HEK293T (cell line): ENCODE measurements at regions not wholly inside any gene's neighbourhood (a gene's known extent, or its start where the extent isn't known, plus 50 kb on each side); places are given as distances from the start of the nearest gene placed in this dataset.

Experiments
- CTCF ChIA-PET: fragments of 350-600 bp; formaldehyde crosslinking; extraction: SDS; loops from one replicate; lab custom pipeline; 2021; ENCODE audit warnings: antibody characterized with exemption, inconsistent platforms; lab: Yijun Ruan, JAX
- POLR2A ChIA-PET: fragments of 350-600 bp; formaldehyde crosslinking; extraction: SDS; loops from one replicate; lab custom pipeline; 2020; ENCODE audit warnings: antibody characterized with exemption, inconsistent platforms; lab: Yijun Ruan, JAX
- DNase-seq: peaks from one replicate; pipeline ENCODE4 v3.0.0; 2012; ENCODE audit warnings: mixed read lengths; ENCODE audit errors: extremely low spot score
- ARNT ChIP-seq: fragments of 450-650 bp; IDR thresholded peaks from 2 replicates; pipeline ENCODE4 v1.6.1; 2017; ENCODE audit warnings: mild to moderate bottlenecking
- BHLHE40 ChIP-seq: fragments of 450-650 bp; IDR thresholded peaks from 2 replicates; pipeline ENCODE4 v1.6.1; 2016; ENCODE audit warnings: mild to moderate bottlenecking, moderate library complexity, borderline replicate concordance
- CTBP1 ChIP-seq: fragments of 450-650 bp; IDR thresholded peaks from 2 replicates; pipeline ENCODE4 v1.6.1; 2016; ENCODE audit warnings: borderline replicate concordance
- ELF4 ChIP-seq: fragments of 450-650 bp; IDR thresholded peaks from 2 replicates; pipeline ENCODE4 v1.6.1; 2017; ENCODE audit warnings: antibody characterized with exemption
- FOXA1 ChIP-seq: fragments of 450-650 bp; IDR thresholded peaks from 2 replicates; pipeline ENCODE4 v1.6.1; 2016; ENCODE audit warnings: mild to moderate bottlenecking
- FOXK2 ChIP-seq: fragments of 450-650 bp; IDR thresholded peaks from 2 replicates; pipeline ENCODE4 v1.6.1; 2016; ENCODE audit warnings: mild to moderate bottlenecking
- FOXM1 ChIP-seq: fragments of 450-650 bp; IDR thresholded peaks from 2 replicates; pipeline ENCODE4 v1.6.1; 2017; ENCODE audit warnings: mild to moderate bottlenecking, borderline replicate concordance
- HDGF ChIP-seq: fragments of 450-650 bp; IDR thresholded peaks from 2 replicates; pipeline ENCODE4 v1.6.1; 2017; ENCODE audit warnings: antibody characterized with exemption, borderline replicate concordance
- L3MBTL2 ChIP-seq: fragments of 450-650 bp; conservative IDR thresholded peaks from 2 replicates; pipeline ENCODE4 v1.6.1; 2016; ENCODE audit warnings: mild to moderate bottlenecking
- LEF1 ChIP-seq: fragments of 450-650 bp; IDR thresholded peaks from 2 replicates; pipeline ENCODE4 v1.6.1; 2017; ENCODE audit warnings: mild to moderate bottlenecking, borderline replicate concordance
- NFRKB ChIP-seq: fragments of 450-650 bp; IDR thresholded peaks from 2 replicates; pipeline ENCODE4 v1.6.1; 2016; ENCODE audit warnings: mild to moderate bottlenecking, moderate library complexity
- PKNOX1 ChIP-seq: fragments of 450-650 bp; IDR thresholded peaks from 2 replicates; pipeline ENCODE4 v1.6.1; 2016
- SP1 ChIP-seq: fragments of 450-650 bp; IDR thresholded peaks from 2 replicates; pipeline ENCODE4 v1.6.1; 2017
- SUZ12 ChIP-seq: fragments of 450-650 bp; IDR thresholded peaks from 2 replicates; pipeline ENCODE4 v1.6.1; 2016; ENCODE audit warnings: mild to moderate bottlenecking
- TARDBP ChIP-seq: fragments of 450-650 bp; IDR thresholded peaks from 2 replicates; pipeline ENCODE4 v1.6.1; 2016
- ZNF384 ChIP-seq: fragments of 450-650 bp; IDR thresholded peaks from 2 replicates; pipeline ENCODE4 v1.6.1; 2016

- DNase-seq, result no peak
- ChIA-PET POLR2A (interaction anchor here (0.6 kb wide), 1 partner anchor 63 kb away, joined by 3 read pairs; no protein-coding TSS in a partner anchor), CTCF (interaction anchor here (0.7 to 1.6 kb wide), 4 partner anchors 11 to 187 kb away, joined by 3 to 7 read pairs (median 4); no protein-coding TSS in a partner anchor)
- no peak for TF ChIP-seq SUZ12
- no peak for TF ChIP-seq NFRKB
- no peak for TF ChIP-seq ZNF384
- no peak for TF ChIP-seq BHLHE40
- no peak for TF ChIP-seq CTBP1
- no peak for TF ChIP-seq FOXK2
These were observed 174.2 kb downstream of the KCNRG start for GRCh38 chr13:50189450-50189849.

GRCh38 chr13:50191004-50191403, 175.8 kb downstream of the KCNRG start:
- DNase-seq, result no peak
- CTCF ChIA-PET, result interaction anchor here (0.6 to 1.6 kb wide), 3 partner anchors 32 to 1170 kb away, joined by 3 read pairs; no protein-coding TSS in a partner anchor
- TF ChIP-seq SUZ12, result no peak
- TF ChIP-seq ZNF384, result no peak
- no peak for TF ChIP-seq SP1
- TF ChIP-seq PKNOX1, result no peak
- no peak for TF ChIP-seq TARDBP
- no peak for TF ChIP-seq ELF4
- no peak for TF ChIP-seq BHLHE40
- no peak for TF ChIP-seq L3MBTL2
- no peak for TF ChIP-seq FOXA1
- no peak for TF ChIP-seq HDGF
- no peak for TF ChIP-seq FOXM1
- TF ChIP-seq LEF1, result no peak
- TF ChIP-seq ARNT, result no peak
- no peak for TF ChIP-seq CTBP1
- POLR2A ChIA-PET, result no interaction called here

- no peak for DNase-seq
- no peak for TF ChIP-seq FOXM1
- no peak for TF ChIP-seq SP1
- TF ChIP-seq ARNT, result no peak
- TF ChIP-seq HDGF, result no peak
- TF ChIP-seq FOXK2, result no peak
- no peak for TF ChIP-seq L3MBTL2
- TF ChIP-seq LEF1, result no peak
- TF ChIP-seq FOXA1, result no peak
- TF ChIP-seq ZNF384, result no peak
- TF ChIP-seq ELF4, result no peak
- TF ChIP-seq BHLHE40, result no peak
- no peak for TF ChIP-seq CTBP1
- POLR2A ChIA-PET, result no interaction called here
- CTCF ChIA-PET, result interaction anchor here (0.8 to 1.6 kb wide), 3 partner anchors 31 to 252 kb away, joined by 3 read pairs; no protein-coding TSS in a partner anchor
These were observed 177.1 kb downstream of the KCNRG start for GRCh38 chr13:50192272-50192813.

- POLR2A ChIA-PET, result no interaction called here
- TF ChIP-seq NFRKB (no peak), FOXA1 (no peak), ZNF384 (no peak), L3MBTL2 (no peak), CTBP1 (no peak), ARNT (no peak), TARDBP (no peak), ELF4 (no peak), LEF1 (no peak)
- CTCF ChIA-PET, result no interaction called here
- no peak for DNase-seq
These were observed 179.8 kb downstream of the KCNRG start for GRCh38 chr13:50195045-50195444.

GRCh38 chr13:50196118-50196517, 180.9 kb downstream of the KCNRG start:
- TF ChIP-seq SP1 (no peak), TARDBP (no peak), CTBP1 (no peak), FOXA1 (no peak), FOXM1 (no peak), ZNF384 (no peak), ELF4 (no peak), LEF1 (no peak), PKNOX1 (no peak), SUZ12 (no peak), ARNT (no peak), L3MBTL2 (no peak), NFRKB (no peak), FOXK2 (no peak), HDGF (no peak), BHLHE40 (no peak)
- CTCF ChIA-PET, result no interaction called here
- no peak for DNase-seq
- POLR2A ChIA-PET, result no interaction called here

GRCh38 chr13:50197705-50198104, 182.5 kb downstream of the KCNRG start:
- CTCF ChIA-PET, result no interaction called here
- TF ChIP-seq FOXA1 (no peak), ZNF384 (no peak), CTBP1 (no peak), PKNOX1 (no peak), BHLHE40 (no peak)
- DNase-seq, result no peak
- POLR2A ChIA-PET, result no interaction called here

- ChIA-PET CTCF (no interaction called here), POLR2A (no interaction called here)
- DNase-seq, result no peak
- TF ChIP-seq SP1 (no peak), LEF1 (no peak), FOXM1 (no peak), CTBP1 (no peak), TARDBP (no peak), SUZ12 (no peak)
These were observed 183.3 kb downstream of the KCNRG start for GRCh38 chr13:50198508-50198907.
